ENCODE measurements at regions not wholly inside any gene's neighbourhood (a gene's known extent, or its start where the extent isn't known, plus 50 kb on each side); places are given as distances from the start of the nearest gene placed in this dataset.

DNA sequence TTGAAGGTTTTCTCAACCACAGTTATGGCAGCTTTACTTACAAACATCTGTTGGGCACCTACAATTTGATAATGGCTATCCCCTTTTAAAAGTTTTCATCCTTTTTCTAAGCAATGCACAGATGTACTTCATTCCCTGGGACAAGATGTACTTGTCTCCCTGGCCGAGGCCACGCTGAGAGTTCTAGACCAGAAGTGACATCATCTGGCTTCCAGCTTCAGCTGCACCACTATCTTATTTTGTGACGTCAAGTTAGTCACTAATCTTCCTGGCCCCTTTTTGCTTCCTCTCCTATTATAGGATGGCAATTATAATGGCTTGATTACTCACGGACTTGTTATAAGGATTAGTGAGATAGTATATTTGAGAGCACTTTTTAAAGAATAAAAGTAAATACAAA lies 386.4 kb downstream of the BCL11A start:
- no peak for DNase-seq (ENCODE audit: low read depth, low spot score)

DNA sequence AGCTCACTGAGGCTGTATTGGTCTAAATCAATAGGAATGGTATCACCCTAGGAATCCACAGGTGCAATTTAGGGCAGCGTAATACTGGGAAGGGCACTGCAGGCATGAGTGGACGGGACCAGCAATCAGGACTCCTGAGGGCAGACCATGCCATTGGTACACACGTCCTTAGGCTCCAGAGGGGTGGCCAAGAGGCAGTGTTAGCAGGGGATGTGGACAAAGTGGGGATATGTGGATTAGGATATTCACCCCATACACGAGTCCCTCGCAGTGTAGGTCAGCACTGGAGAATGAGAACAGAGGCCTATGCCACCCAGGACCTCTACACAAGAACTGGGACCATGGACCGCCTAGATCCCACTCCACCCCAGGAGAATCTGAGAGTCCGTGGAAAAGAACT lies 389.8 kb downstream of the BCL11A start:
- no peak for DNase-seq (ENCODE audit: low read depth, low spot score)

DNA sequence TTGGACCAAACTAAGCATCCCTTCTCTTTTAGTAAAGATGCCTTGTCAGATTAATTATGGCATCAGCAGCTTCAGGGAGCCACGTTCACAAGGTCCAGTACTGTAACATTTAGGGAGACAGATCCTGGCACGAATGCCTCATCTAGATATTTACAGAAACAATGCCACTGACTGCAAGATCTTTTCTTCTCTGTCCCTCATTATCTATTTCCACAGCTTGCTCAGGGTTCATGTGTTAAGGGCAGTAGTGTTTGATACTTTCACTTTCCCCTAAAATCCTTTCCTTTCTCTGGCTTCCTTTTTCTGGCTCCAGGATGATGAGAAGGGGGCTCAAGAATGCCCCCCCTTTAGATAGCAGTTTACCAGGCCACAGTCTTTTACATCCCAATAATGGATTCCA lies 393.9 kb downstream of the BCL11A start:
- DNase-seq (ENCODE audit: low read depth, low spot score): no peak

DNA sequence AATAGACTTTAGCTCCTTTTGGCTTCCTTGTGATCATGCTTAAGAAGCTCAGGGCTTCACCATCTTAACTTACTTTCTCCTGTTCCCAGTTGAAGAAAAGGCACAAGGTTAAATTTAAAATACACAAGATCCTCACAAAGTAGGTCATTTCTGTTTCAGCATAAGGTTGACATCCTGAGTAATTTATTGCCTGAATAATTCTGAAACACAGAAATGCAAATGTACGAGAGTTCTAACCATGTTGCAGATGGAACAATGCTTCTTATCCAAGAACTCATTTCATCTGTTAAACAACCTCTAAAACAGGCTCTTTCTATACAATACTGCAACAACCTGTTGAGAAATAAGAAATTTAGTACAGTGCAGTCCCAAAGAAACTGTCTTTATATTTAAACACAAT lies 395.2 kb downstream of the BCL11A start:
- no peak for DNase-seq (ENCODE audit: low read depth, low spot score)

DNA sequence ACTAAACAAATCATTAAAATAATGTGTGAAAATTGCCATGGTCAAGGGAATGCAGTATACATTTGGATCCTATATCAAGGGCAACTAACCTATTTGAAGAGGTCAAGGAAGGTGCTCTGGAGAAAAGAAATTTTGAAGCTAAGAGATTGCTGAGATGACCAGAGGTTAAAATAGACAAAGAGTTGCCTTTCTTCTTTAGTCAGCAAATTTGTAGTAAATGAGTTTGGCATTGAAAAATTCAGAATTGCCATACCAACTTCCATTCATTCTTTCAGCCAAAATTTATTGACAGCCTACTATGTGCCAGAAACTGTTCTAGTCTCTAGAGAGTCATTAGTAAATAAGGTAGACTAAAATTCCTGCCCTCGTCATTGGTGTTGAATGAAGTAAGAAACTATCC lies 396.2 kb downstream of the BCL11A start:
- no peak for DNase-seq (ENCODE audit: low read depth, low spot score)

DNA sequence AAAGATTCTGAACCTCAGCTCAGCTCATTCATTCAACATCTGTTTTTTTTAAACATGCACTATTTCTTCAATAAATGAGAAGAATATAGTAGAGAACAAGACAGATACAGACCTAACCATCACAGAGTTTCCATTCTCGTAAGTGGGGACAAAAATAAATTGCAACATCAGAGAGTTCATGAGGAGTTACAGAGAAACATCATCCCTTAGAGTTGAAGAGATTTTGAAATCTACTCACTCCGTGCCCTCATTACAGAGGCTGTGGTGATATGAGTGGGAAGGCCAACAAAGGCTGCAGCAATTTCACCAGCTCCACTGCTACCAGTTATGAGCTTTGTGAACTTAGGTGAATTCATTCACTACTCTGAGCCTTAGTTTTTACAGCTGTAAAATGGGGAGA lies 399.3 kb downstream of the BCL11A start:
- no peak for DNase-seq (ENCODE audit: low read depth, low spot score)

DNA sequence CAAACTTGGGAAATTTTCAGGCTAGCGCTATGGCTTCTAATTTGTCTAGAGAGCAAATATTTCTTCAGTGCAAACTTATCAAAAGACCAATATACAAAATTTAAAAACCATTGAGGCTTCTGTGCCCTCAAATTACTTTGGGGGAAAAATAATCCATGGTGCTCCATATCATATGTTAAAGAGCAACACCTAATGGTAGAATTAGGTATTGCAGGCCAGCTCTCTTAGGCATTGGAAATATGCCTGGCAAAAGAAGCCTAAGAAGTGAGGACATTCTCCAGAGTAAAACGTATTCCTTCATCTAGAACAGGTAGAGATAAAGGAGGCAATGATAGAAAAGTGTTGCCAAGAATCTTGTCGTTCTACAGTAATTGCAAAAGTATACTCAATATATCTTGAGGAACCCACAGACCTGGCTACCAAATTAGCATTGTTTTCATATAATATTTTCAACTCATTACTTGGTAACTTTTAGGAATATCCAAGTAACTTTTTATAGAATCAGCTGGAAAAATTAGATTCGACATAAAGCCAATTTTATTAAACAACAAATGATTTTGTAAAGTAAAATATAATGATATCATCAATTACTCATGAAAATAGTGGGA lies 401.1 kb downstream of the BCL11A start:
- DNase-seq (ENCODE audit: low read depth, low spot score): no peak

DNA sequence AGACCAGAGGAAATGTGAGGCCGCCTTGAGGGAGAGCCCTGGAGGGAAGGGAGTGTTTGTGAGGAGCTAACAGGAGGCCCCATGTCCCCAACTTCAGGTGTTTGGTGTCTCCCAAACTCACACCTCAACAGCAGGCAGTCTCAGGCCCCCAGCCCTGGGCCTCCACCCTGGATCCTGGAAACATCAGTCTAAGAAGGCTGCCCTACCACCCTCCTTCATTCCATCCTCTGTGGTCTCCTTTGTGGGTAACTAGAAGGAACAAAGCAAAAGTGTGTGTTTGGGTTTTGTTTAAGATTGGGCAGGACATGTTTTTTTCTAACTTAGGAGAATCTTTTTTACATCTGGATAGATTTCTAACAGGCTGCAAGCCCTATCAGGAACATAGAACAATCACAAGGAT lies 404.3 kb downstream of the BCL11A start:
- DNase-seq (ENCODE audit: low read depth, low spot score): no peak

DNA sequence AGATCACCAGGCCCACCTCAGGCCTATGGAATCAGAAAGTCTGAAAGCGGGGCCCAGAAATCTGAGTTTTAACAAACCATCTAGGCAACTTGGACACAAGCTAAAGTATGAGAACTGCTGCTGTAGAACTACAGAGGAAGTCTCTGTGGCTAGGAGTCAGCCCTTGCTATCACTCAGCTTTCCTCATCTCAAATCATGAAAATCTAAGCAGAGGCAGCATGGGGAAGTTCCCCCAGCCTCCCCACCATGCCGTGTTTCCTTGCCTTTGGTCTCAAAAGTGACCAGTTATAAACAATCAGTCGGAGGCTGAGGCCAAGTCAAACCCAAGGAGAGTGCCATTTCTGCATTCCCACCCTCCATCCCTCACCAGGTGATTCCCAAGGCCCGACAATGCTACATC lies 404.7 kb downstream of the BCL11A start:
- no peak for DNase-seq (ENCODE audit: low read depth, low spot score)

DNA sequence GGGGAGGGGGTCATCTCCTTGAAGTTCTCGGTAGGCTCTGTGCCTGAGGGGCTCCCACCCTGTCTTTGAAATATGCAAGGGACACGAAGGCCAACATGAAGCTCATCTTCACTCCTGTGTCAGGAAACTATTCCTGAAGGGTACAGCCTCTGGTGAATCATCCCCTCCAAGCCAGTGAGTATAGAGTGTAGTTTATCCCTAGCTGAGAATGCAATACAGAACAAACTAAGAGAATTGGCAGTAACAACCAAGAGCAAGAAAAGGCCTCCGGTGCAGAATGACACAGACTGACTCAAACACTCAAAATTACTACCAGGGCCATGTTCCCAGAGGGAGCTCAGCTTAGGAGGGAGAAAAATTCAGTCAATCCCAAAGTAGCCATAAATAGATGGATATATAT lies 413.3 kb downstream of the BCL11A start:
- DNase-seq (ENCODE audit: low read depth, low spot score): no peak

DNA sequence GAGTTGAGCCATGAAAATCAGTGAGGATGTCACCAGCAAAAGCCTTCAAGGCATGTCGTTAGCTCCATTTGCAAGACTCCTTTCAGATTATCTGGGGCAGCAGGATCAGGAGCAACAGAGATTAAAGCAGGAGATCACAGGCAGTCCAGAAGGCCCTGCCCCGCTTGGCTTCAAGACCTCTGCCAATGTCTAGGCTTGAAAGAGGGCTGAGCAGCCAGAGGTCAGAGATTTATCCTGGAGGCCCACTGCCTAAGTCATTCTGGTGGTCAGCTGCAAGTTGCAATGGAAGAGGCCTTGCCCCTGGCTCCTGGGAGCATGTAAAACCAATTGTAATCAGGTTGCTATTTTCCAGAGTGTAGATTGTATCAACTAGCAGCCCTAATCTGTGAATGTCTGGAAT lies 416.5 kb downstream of the BCL11A start:
- DNase-seq (ENCODE audit: low read depth, low spot score): no peak

DNA sequence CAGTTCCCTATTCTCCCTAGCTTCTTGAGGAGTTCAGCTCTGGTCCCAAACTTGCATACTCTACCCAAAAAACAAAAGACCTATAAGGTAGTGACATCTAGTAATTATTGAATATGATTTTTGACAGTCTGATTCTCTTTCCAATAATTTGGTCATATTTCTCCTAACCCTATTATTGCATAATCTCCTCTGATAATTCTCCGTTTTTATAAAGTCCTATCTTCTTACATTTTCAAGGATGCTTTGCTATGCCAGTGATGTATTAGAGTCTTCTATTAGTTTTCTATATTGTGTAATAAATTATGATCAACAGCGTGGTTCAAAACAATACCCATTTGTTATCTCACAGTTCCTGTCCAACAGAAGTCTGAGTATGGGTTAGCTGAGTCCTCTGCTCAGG lies 426.3 kb downstream of the BCL11A start:
- no peak for DNase-seq (ENCODE audit: low read depth, low spot score)

DNA sequence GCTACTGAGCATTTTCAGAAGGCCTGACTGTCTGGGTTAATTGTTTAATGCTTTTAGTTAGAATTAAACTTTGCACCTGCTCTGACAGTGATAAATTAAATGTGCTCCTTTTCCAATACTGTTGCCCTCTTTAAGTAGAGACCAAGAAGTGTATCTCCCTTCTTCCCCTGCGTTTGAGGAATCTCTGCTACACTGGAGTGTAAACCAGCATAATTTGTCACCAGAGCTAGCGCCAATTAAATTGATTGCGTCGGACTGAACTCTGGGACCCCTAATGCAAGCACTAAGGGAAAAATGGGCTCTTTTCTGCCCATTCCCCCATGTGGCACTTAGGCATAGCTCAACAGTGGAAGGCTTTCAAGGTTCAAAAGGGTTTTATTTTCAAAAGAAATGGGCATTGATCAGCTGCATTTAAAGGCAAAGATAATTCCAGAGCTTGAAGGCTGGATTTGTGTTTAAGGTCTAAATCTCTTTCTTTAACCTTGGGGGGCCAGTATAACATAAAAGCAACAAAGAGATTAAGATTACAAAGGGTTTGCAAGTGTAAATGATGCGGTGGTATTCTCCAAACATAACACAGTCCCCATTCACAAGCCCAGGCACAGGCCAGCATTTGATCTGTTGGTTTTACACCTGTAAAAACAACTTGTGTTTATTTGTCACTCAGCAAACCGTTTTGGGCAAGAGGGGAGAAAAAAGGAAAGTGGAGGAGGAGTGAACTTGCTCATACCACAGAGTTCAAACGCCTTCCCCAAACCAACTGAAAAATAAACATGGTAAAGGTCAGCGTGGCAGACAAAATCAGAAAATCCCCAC lies 427.6 kb downstream of the BCL11A start:
- no peak for DNase-seq (ENCODE audit: low read depth, low spot score)

DNA sequence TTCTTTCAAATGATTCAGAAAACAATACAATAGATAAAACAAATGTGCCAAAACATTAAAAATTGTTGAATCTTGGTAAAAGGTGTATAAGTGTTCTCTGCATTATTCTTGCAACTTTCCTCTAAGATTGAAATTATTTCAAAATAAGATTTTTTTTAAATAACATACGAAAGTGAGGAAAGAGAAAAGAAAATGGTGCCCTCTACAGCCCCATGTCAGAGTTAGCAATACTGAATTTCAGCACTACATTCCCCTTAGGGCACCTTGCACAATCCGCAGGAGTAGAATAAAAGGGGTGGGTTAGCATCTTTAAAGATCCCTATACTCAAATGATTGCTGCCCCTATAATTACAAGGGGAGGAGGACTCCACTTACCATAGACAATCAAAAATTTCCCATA lies 433.7 kb downstream of the BCL11A start:
- no peak for DNase-seq (ENCODE audit: low read depth, low spot score)

DNA sequence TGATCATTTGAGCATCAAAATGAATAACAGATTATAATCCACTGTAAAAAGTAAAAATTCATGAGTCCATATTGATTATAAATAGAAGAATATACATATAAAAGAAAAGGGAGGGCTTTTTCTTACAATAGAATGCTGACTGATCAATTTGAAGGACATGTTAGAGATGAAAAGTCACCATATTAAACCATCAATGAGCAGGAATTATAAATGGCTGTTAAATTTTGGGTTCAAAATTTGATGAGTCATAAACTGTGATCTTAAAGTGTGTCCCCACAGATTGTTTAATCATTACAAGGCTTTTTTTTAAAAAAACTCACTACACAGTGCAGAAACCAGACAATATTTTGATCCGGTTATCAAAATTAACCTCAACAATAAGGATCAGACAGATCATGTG lies 434.5 kb downstream of the BCL11A start:
- no peak for DNase-seq (ENCODE audit: low read depth, low spot score)

DNA sequence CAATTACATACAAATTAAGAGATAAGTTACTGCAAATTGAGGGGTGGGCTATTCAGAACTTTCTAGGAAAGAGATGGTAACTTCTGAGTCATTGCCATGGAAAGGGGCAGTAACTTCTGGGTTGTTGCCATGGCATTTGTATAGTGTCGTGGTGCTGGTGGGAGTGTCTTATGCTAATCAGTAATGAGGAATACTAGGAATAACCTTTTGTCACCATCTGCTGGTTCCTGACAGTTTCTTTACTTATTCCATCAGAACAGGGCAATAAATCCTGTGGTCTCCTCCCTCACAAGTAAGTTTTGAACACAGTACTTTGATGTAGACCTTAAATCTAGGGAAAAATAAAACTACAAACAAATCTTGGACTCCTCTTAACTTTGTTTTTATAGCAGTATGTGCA lies 435.4 kb downstream of the BCL11A start:
- DNase-seq (ENCODE audit: low read depth, low spot score): no peak

DNA sequence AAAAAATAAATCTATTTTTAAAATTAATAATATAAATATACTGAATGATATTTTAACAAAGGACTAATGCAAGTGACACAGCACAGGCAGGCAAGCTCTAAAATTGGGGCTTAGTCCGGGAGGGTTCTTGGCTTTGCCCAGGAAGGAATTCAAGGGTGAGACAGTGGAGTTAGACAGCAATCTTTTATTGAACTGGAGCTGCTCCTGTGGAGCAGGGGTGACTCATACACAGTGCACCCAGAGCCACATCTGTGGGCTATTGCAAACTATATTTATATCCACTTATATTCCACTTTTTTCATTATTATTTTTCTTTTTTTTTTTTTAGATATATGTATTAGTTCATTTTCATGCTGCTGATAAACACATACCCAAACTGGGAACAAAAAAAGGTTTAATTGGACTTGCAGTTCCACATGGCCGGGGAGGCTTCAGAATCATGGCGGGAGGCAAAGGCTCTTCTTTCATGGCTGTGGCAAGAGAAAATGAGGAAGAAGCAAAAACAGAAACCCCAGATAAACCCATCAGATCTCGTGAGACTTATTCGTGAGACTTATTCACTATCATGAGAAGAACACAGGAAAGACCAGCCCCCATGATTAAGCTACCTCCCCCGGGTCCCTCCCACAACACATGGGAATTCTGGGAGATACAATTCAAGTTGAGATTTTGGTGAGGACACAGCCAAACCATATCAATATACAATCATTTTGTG lies 437.1 kb downstream of the BCL11A start:
- no peak for DNase-seq (ENCODE audit: low read depth, low spot score)

DNA sequence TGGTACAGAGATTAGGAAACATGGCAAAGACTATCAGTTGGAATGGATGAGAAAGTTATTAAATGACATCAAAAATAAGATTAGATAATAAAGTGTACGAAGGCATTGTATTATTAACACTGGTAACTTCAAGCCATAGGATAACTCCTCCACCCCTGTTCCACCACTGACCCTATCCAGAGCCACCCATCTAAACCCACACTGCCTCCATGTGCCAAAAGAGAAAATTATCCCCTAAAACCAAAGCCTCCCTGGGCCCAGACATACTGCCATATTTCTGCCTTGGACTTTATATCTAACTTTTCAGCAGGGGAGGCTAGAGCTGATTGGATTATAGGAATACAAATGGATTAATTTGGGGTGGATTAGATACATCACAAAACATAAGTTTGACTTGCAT lies 443.7 kb downstream of the BCL11A start:
- DNase-seq (ENCODE audit: low read depth, low spot score): no peak

DNA sequence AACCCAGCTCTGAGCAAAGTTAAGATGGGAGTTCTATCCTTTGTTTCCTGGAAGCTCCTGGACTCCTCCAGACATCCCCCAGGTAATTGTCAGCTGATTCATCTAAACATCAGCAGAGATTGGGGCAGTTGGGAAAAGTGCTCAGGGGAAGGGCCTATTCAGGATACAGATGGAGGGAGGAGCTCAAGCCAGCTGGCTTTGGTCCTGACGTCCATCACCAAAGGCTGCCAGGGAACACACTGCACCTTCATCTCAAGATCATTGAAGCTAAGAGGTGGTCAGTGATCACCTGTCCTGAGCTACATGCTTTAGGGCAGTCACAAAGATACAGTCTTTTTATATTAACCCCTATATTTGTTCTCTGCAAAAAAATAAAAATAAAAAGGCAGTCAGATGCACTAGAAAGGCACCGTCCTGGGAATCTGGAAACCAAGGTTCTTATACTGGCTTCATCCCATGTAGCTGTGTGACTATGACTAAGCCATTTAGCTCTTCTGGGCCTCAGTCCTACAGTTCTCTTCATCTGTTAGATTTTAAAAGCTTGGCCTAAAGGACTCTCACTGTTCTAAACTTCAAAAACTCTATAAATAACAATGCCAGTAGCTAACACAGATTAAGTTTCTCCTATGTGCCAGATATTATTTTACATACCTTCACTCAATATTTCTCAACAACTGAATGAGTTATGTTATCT lies 446.5 kb downstream of the BCL11A start:
- DNase-seq (ENCODE audit: low read depth, low spot score): no peak

DNA sequence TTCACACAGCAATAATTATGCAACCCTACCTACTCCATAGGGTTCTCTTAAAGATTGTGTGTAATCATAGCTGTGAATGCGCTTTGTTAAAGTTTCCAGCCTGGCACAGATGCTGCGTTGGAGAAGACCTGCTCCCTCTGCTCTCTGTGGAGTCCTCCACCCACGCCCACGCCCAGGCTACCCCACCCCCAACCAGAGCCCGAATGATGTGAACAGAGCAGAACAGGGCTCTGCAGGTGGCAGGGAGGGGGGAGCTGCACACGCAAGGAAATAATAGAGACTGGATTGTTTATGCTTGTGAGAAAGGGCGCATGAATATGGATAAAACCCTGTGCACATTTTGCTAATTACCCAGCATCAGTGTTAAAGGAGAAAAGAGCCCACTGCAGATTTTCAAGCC lies 447.5 kb downstream of the BCL11A start:
- no peak for DNase-seq (ENCODE audit: low read depth, low spot score)

DNA sequence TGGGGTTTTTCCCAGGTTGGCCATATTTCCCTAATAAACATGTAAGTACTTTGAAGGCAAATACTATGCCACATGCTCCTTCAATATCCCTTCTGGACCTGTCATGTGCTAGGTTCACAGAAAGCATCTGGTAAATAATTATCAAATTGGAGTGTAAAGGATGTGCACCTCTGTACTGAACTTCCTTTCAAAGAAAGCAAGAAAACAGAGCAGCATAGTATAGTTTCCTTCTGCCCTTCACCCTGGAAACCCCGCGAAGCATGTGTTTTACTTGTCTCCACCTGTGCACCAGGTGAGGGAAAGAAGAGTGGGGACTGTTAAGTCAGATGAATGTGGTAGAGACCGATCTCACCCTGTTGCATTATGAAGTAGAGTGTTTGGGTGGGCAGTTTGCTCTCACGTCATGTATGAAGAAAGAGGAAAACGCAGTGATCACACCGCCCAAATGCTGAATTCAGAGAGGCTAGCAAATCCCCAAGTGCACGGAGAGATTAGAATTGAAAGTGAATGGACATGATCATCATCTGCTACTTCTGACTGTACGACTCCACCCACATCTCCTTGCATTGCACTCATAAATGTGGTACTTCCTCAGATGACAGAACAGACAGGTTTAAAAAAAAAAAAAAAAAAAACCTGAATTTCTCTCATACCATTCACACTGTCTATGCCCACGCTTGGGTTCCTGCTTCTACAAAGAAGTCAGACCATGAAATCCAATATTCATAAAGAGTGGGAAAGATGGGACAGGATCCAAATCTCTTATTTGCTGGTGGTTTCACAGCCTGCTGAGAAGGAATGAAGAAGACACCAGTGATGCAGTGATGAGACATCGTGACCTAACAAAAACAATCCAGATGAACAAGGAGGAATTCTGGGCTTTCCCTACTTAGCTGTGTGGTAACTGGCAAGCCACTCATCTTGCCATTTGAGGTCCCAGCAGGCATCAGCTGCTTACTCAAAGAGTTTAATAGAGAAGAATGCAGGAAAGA lies 448.6 kb downstream of the BCL11A start:
- no peak for DNase-seq (ENCODE audit: low read depth, low spot score)
